Nephron (organoid): ENCODE measurements at regions not wholly inside any gene's neighbourhood (a gene's known extent, or its start where the extent isn't known, plus 50 kb on each side); places are given as distances from the start of the nearest gene placed in this dataset.
A peak's percentile ranks its signal among the peaks of the same experiment; 100 is the strongest.

Source experiments
- H3K27ac Mint-ChIP-seq, 3 experiments: 2 replicates each; pipeline ENCODE4 v1.8.0; 2020; ENCODE audit warnings: mixed read lengths in 3 of 3, mild to moderate bottlenecking in 2 of 3, moderate library complexity in 1 of 3
- H3K27me3 Mint-ChIP-seq: 2 replicates; pipeline ENCODE4 v1.8.0; 2021; ENCODE audit warnings: low read depth, mild to moderate bottlenecking, moderate library complexity, mixed read lengths
- H3K36me3 Mint-ChIP-seq: 2 replicates; pipeline ENCODE4 v1.8.0; 2020; ENCODE audit warnings: low read depth, mixed read lengths
- H3K4me1 Mint-ChIP-seq: 2 replicates; pipeline ENCODE4 v1.8.0; 2020; ENCODE audit warnings: mixed read lengths
- H3K4me3 Mint-ChIP-seq, 3 experiments: 2 replicates each; pipeline ENCODE4 v1.8.0; 2020; ENCODE audit warnings: mild to moderate bottlenecking in 3 of 3, mixed read lengths in 3 of 3, moderate library complexity in 2 of 3
- H3K9me3 Mint-ChIP-seq: 2 replicates; pipeline ENCODE4 v1.8.0; 2020; ENCODE audit warnings: mixed read lengths
- CTCF ChIP-seq, 3 experiments: fragments of 200-600 bp; sonication (generic); IDR thresholded peaks; one replicate each; pipeline ENCODE4 v1.5.0; 2021; ENCODE audit warnings: antibody characterized with exemption in 3 of 3; ENCODE audit not compliant: unreplicated experiment in 3 of 3

GRCh38 chr17:13117616-13118015, 99.8 kb upstream of the ELAC2 start:
- Mint-ChIP-seq H3K27ac (no peak overlapping the region), H3K4me3 (no peak overlapping the region), H3K27me3 (peaks cover 18% of the 10 kb centered on the region), H3K9me3 (no peaks in the 10 kb centered on the region), H3K4me1 (peaks cover 11% of the 10 kb centered on the region), H3K36me3 (no peaks in the 10 kb centered on the region)
- no peak for TF ChIP-seq CTCF (IDR thresholded peaks at IDR 0.05; ENCODE audit: unreplicated experiment in 3 of 3)

- Mint-ChIP-seq H3K4me3 (peak overlapping the region; percentile 13 to 54 (median 53)), H3K27ac (no peak overlapping the region), H3K9me3 (no peaks in the 10 kb centered on the region), H3K4me1 (peaks cover 7% of the 10 kb centered on the region), H3K36me3 (no peaks in the 10 kb centered on the region), H3K27me3 (peaks cover 29% of the 10 kb centered on the region)
- peak; percentile 75 to 82 (median 78) for TF ChIP-seq CTCF (IDR thresholded peaks at IDR 0.05; ENCODE audit: unreplicated experiment in 3 of 3)
Observed at GRCh38 chr17:13114601-13115031, 96.8 kb upstream of the ELAC2 start.

- peaks cover 7% of the 10 kb centered on the region for H3K4me1 Mint-ChIP-seq
- H3K27me3 Mint-ChIP-seq: peaks cover 29% of the 10 kb centered on the region
- H3K36me3 Mint-ChIP-seq: no peaks in the 10 kb centered on the region
- no peak overlapping the region for H3K4me3 Mint-ChIP-seq
- no peak for TF ChIP-seq CTCF (IDR thresholded peaks at IDR 0.05; ENCODE audit: unreplicated experiment in 3 of 3)
- no peak overlapping the region for H3K27ac Mint-ChIP-seq
- H3K9me3 Mint-ChIP-seq: no peaks in the 10 kb centered on the region
Observed at GRCh38 chr17:13113821-13114525, 96.1 kb upstream of the ELAC2 start.

- H3K27ac Mint-ChIP-seq: no peak overlapping the region
- H3K27me3 Mint-ChIP-seq: peaks cover 16% of the 10 kb centered on the region
- H3K4me3 Mint-ChIP-seq: no peak overlapping the region
- TF ChIP-seq CTCF (IDR thresholded peaks at IDR 0.05; ENCODE audit: unreplicated experiment in 3 of 3): no peak
- no peaks in the 10 kb centered on the region for H3K4me1 Mint-ChIP-seq
- H3K9me3 Mint-ChIP-seq: peaks cover 2% of the 10 kb centered on the region
- H3K36me3 Mint-ChIP-seq: no peaks in the 10 kb centered on the region
Observed at GRCh38 chr17:13107676-13108235, 89.9 kb upstream of the ELAC2 start.

- no peak for TF ChIP-seq CTCF (IDR thresholded peaks at IDR 0.05; ENCODE audit: unreplicated experiment in 3 of 3)
- H3K27ac Mint-ChIP-seq: no peak overlapping the region
Observed at GRCh38 chr17:13106171-13106570, 88.3 kb upstream of the ELAC2 start.

GRCh38 chr17:13104576-13104975, 86.7 kb upstream of the ELAC2 start:
- Mint-ChIP-seq H3K27ac (no peak overlapping the region), H3K4me3 (no peak overlapping the region), H3K9me3 (peaks cover 2% of the 10 kb centered on the region), H3K36me3 (no peaks in the 10 kb centered on the region), H3K4me1 (no peaks in the 10 kb centered on the region), H3K27me3 (peaks cover 3% of the 10 kb centered on the region)
- no peak for TF ChIP-seq CTCF (IDR thresholded peaks at IDR 0.05; ENCODE audit: unreplicated experiment in 3 of 3)

More at GRCh38 chr17:13106171-13106570, 88.3 kb upstream of the ELAC2 start:
- Mint-ChIP-seq H3K36me3 (no peaks in the 10 kb centered on the region), H3K4me1 (no peaks in the 10 kb centered on the region), H3K27me3 (peaks cover 3% of the 10 kb centered on the region), H3K4me3 (no peak overlapping the region), H3K9me3 (peaks cover 2% of the 10 kb centered on the region)
